Panc1 (cell line): ENCODE measurements at regions not wholly inside any gene's neighbourhood (a gene's known extent, or its start where the extent isn't known, plus 50 kb on each side); places are given as distances from the start of the nearest gene placed in this dataset.

Experiments used
- POLR2AphosphoS5 ChIP-seq: IDR thresholded peaks from 2 replicates; pipeline ENCODE4 v1.6.1; 2012; ENCODE audit warnings: mild to moderate bottlenecking, low read depth, low read length, moderate library complexity
- TCF7L2 ChIP-seq: IDR thresholded peaks from 2 replicates; pipeline ENCODE4 v1.6.1; 2011; ENCODE audit warnings: mild to moderate bottlenecking, low read depth, low read length, inconsistent platforms
- TF ChIP-seq, protein P1 (sequence below): fragments of 450-650 bp; IDR thresholded peaks from 2 replicates; pipeline ENCODE4 v1.5.1; 2017; ENCODE audit warnings: mild to moderate bottlenecking

- TF ChIP-seq, protein P1, sequence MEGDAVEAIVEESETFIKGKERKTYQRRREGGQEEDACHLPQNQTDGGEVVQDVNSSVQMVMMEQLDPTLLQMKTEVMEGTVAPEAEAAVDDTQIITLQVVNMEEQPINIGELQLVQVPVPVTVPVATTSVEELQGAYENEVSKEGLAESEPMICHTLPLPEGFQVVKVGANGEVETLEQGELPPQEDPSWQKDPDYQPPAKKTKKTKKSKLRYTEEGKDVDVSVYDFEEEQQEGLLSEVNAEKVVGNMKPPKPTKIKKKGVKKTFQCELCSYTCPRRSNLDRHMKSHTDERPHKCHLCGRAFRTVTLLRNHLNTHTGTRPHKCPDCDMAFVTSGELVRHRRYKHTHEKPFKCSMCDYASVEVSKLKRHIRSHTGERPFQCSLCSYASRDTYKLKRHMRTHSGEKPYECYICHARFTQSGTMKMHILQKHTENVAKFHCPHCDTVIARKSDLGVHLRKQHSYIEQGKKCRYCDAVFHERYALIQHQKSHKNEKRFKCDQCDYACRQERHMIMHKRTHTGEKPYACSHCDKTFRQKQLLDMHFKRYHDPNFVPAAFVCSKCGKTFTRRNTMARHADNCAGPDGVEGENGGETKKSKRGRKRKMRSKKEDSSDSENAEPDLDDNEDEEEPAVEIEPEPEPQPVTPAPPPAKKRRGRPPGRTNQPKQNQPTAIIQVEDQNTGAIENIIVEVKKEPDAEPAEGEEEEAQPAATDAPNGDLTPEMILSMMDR: no peak
- TF ChIP-seq POLR2AphosphoS5 (no peak), TCF7L2 (no peak)
Observed at GRCh38 chr2:122203523-122203922, 448.1 kb downstream of the TSN start.
